ENCODE measurements at regions not wholly inside any gene's neighbourhood (a gene's known extent, or its start where the extent isn't known, plus 50 kb on each side); places are given as distances from the start of the nearest gene placed in this dataset.

DNA sequence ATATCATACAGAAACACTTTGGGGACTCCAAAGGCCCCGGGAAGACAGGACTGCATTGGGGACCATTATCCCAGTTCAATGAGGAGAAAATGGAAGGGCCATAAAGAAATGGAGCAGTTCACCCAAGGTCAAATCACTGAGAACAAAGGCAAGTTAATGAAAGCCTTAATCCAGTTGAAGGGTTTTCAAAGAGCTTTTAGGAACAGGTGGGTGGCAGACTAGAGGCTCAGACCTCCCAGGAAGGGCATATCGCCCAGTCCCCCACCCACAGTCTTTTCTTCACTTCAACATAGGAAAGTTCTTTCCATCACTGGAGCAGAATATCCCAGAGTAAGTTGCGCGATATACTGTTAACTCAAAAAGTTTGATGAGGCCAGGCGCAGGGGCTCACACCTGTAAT, 136.1 kb upstream of the CCND2 start:
- intact Hi-C loops (cut with DNase I), result no loop called here
- FAIRE-seq, result no peak
- Histone ChIP-seq H3K4me3 (no peak overlapping the region), H3K36me3 (no peaks in the 10 kb centered on the region), H3K27ac (no peak overlapping the region), H3K9me3 (no peaks in the 10 kb centered on the region), H3K27me3 (no peaks in the 10 kb centered on the region), H3K4me1 (no peaks in the 10 kb centered on the region)
- ATAC-seq, result no peak
- DNase-seq, result no peak
- WGBS, 2 donors, result 92 to 93% methylated on average over 5 of the region's 5 CpGs
- TF ChIP-seq, protein P1, sequence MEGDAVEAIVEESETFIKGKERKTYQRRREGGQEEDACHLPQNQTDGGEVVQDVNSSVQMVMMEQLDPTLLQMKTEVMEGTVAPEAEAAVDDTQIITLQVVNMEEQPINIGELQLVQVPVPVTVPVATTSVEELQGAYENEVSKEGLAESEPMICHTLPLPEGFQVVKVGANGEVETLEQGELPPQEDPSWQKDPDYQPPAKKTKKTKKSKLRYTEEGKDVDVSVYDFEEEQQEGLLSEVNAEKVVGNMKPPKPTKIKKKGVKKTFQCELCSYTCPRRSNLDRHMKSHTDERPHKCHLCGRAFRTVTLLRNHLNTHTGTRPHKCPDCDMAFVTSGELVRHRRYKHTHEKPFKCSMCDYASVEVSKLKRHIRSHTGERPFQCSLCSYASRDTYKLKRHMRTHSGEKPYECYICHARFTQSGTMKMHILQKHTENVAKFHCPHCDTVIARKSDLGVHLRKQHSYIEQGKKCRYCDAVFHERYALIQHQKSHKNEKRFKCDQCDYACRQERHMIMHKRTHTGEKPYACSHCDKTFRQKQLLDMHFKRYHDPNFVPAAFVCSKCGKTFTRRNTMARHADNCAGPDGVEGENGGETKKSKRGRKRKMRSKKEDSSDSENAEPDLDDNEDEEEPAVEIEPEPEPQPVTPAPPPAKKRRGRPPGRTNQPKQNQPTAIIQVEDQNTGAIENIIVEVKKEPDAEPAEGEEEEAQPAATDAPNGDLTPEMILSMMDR (IDR thresholded peaks at IDR 0.05), result no peak

DNA sequence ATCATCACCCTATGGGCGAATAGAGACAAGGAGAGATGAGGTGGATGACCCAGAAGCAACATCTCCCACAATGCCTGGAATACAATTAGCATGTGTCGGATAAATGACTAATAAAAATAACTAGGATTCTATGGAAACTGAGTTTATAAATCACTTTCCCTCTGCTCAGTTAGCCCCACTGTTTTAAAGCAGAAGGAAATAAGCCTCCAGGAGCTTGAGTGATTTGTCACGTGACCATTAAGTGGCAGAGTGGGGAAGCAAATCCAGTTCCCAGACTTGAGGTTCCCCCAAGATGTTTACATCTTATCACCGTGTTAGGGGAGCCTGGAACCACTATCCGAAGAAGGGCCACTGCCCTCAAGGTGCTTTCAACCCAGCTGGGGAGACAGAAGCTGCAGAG, 136.5 kb upstream of the CCND2 start:
- WGBS, 2 donors, result 80 to 84% methylated on average over 5 of the region's 5 CpGs
- FAIRE-seq, result no peak
- TF ChIP-seq, protein P1 (IDR thresholded peaks at IDR 0.05), result no peak
- no peaks in the 10 kb centered on the region for H3K36me3 ChIP-seq
- H3K27ac ChIP-seq, result no peak overlapping the region
- no peaks in the 10 kb centered on the region for H3K9me3 ChIP-seq
- intact Hi-C loops (cut with DNase I), result no loop called here
- ATAC-seq, result peak in 1 of 4 donors; percentile 50
- no peaks in the 10 kb centered on the region for H3K27me3 ChIP-seq
- no peak for DNase-seq
- no peaks in the 10 kb centered on the region for H3K4me1 ChIP-seq
- no peak overlapping the region for H3K4me3 ChIP-seq

DNA sequence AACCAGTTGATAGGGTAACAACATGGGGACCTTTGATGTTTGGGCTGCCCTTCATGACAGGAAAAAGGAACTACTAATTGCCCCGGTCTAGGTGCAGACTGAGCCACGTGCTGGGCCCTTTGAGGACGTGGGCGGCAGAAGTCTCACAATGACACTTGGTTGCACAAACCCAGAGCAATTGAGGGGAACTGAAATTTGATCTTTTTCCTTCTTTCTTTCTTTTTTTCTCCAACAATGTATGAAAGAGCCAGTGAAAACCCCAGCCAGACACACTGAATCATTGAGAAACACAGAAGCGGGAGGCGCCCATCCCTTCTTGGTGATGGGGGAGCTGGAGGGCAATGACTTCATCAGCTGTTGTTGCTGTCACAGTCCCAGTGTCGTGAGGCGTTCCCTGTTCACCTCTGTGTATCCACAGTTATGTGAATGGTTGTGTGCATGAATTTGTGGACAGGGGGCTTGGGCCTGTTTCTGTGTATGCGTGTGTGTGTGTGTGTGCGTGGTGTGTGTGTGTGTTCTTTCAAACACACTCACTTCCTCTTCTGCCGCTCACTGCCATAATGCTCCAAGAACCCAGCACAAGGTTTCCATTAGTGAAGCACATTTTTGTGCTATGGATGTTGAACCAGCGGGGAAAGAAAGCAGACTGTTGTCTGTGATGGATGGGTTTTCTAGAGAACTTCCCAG, 137.5 kb upstream of the CCND2 start:
- WGBS, 2 donors, result 77 to 78% methylated on average over 12 of the region's 12 CpGs
- Histone ChIP-seq H3K27me3 (no peaks in the 10 kb centered on the region), H3K4me1 (no peaks in the 10 kb centered on the region), H3K27ac (no peak overlapping the region), H3K9me3 (no peaks in the 10 kb centered on the region), H3K36me3 (no peaks in the 10 kb centered on the region), H3K4me3 (no peak overlapping the region)
- peak in 1 of 6 donors; percentile 21 for DNase-seq
- no peak for FAIRE-seq
- TF ChIP-seq, protein P1 (IDR thresholded peaks at IDR 0.05), result no peak
- intact Hi-C loops (cut with DNase I), result no loop called here
- peak in 2 of 4 donors; percentile 39 to 66 for ATAC-seq

DNA sequence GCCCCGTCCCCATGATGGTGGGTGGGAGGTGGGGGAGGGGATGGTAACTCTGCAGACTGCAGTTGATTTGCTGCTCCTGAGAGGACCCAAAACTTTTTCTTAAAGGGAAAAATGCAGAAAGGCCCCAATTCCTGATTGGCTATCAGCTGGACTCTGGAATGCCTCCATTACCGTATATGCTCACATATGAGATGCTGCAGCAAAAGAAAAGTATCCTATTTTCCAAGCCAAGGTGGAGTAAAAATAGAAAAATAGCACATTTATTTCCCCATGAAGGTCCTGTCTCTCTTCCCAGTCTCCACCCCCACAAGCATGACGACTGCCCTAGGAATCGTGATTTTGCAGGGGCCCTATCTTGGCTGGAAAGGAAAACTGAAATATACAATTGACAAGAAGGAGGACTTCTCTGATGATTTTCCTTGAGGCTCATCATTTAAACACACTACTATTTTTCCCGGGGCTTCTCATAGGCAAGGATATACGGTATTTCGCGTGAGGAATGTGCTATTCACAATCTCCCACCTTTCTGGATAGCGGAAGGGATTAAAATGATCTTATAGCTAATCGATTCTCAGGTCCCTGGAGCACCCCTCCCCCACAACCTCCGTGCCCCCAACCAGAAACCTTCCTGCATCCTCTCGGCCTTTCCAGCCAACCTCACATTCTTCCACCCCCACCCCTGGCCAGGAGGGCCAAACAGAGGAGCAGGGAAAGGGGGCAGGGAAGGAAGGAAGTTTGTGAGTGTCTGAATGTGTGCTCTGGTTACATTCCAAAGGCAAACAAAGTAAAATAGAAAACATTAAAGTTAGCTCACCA, 138.9 kb upstream of the CCND2 start:
- no peaks in the 10 kb centered on the region for H3K27me3 ChIP-seq
- H3K4me1 ChIP-seq, result no peaks in the 10 kb centered on the region
- intact Hi-C loops (cut with DNase I), result no loop called here
- ATAC-seq (no peak), FAIRE-seq (no peak), DNase-seq (no peak)
- H3K36me3 ChIP-seq, result no peaks in the 10 kb centered on the region
- WGBS, 2 donors, result 55 to 59% methylated on average over 12 of the region's 12 CpGs
- TF ChIP-seq, protein P1 (IDR thresholded peaks at IDR 0.05), result no peak
- no peaks in the 10 kb centered on the region for H3K9me3 ChIP-seq
- H3K4me3 ChIP-seq, result no peak overlapping the region
- H3K27ac ChIP-seq, result no peak overlapping the region

Data from pancreas (tissue), 10 donors.